KMS-11 (cell line): ENCODE measurements at regions not wholly inside any gene's neighbourhood (a gene's known extent, or its start where the extent isn't known, plus 50 kb on each side); places are given as distances from the start of the nearest gene placed in this dataset.

ENCODE experiments used
- H2AFZ ChIP-seq: fragments of 200-600 bp; sonication (generic); 2 replicates; pipeline ENCODE4 v1.6.1; 2016; ENCODE audit warnings: antibody characterized with exemption, mixed run types, low read depth
- H3K27ac ChIP-seq: fragments of 200-600 bp; sonication (generic); 2 replicates; pipeline ENCODE4 v1.6.1; 2016; ENCODE audit warnings: mild to moderate bottlenecking, mixed run types
- H3K27me3 ChIP-seq: fragments of 200-600 bp; sonication (generic); 2 replicates; pipeline ENCODE4 v1.6.1; 2017; ENCODE audit warnings: mild to moderate bottlenecking, low read depth, mixed run types, moderate library complexity; ENCODE audit not compliant: insufficient read depth
- H3K36me3 ChIP-seq: fragments of 200-600 bp; sonication (generic); 2 replicates; pipeline ENCODE4 v1.6.1; 2017; ENCODE audit warnings: mild to moderate bottlenecking, mixed run types; ENCODE audit not compliant: insufficient read depth
- H3K4me1 ChIP-seq: fragments of 200-600 bp; sonication (generic); 2 replicates; pipeline ENCODE4 v1.6.1; 2016; ENCODE audit warnings: mild to moderate bottlenecking, low read depth, mixed run types; ENCODE audit not compliant: poor library complexity, severe bottlenecking
- H3K4me2 ChIP-seq: fragments of 200-600 bp; sonication (generic); 2 replicates; pipeline ENCODE4 v1.7.0; 2016; ENCODE audit warnings: mild to moderate bottlenecking, mixed run types
- H3K4me3 ChIP-seq: fragments of 200-600 bp; sonication (generic); IDR thresholded peaks from 2 replicates; pipeline ENCODE4 v1.6.1; 2017; ENCODE audit warnings: low read depth, low read length, mixed read lengths; ENCODE audit not compliant: insufficient read depth
- H3K79me2 ChIP-seq: fragments of 200-600 bp; sonication (generic); 2 replicates; pipeline ENCODE4 v1.6.1; 2016; ENCODE audit warnings: low read depth, mixed run types; ENCODE audit not compliant: insufficient read depth
- H3K9ac ChIP-seq: fragments of 200-600 bp; sonication (generic); 2 replicates; pipeline ENCODE4 v1.6.1; 2016; ENCODE audit warnings: mild to moderate bottlenecking, mixed run types
- H4K20me1 ChIP-seq: fragments of 200-600 bp; sonication (generic); 2 replicates; pipeline ENCODE4 v1.6.1; 2016; ENCODE audit warnings: mild to moderate bottlenecking, mixed run types; ENCODE audit not compliant: insufficient read depth
- CTCF ChIP-seq: fragments of 200-600 bp; sonication (generic); conservative IDR thresholded peaks from 2 replicates; pipeline ENCODE4 v1.6.1; 2017; ENCODE audit warnings: low read depth, mild to moderate bottlenecking, antibody characterized with exemption, low read length, moderate library complexity, mixed read lengths

DNA sequence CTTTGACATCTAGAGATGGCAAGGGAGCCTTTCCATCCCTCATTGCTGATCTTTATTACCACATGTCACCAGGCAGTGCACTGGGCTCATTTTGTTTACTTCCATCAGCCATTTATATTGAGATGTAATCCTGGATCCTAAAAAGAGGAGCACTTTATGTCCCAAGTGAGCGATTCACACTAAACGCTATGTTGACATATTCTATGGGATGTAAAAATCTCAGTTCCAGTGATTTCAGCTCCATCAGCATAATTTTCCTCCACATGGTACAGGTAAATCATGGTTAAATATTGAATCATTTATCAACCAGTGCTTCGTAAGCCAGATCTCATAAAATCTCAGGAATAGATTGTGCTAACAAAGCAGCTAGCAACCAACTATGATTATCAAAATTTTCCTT is 634.8 kb upstream of the PLXNA2 start:
- H3K9ac ChIP-seq = no peak overlapping the region
- no peaks in the 10 kb centered on the region for H3K79me2 ChIP-seq
- no peak for TF ChIP-seq CTCF
- no peak overlapping the region for H2AFZ ChIP-seq
- H3K27ac ChIP-seq = no peak overlapping the region
- H4K20me1 ChIP-seq = no peaks in the 10 kb centered on the region
- no peaks in the 10 kb centered on the region for H3K4me1 ChIP-seq
- no peaks in the 10 kb centered on the region for H3K27me3 ChIP-seq
- no peak overlapping the region for H3K4me2 ChIP-seq
- H3K4me3 ChIP-seq = no peak overlapping the region
- no peaks in the 10 kb centered on the region for H3K36me3 ChIP-seq

DNA sequence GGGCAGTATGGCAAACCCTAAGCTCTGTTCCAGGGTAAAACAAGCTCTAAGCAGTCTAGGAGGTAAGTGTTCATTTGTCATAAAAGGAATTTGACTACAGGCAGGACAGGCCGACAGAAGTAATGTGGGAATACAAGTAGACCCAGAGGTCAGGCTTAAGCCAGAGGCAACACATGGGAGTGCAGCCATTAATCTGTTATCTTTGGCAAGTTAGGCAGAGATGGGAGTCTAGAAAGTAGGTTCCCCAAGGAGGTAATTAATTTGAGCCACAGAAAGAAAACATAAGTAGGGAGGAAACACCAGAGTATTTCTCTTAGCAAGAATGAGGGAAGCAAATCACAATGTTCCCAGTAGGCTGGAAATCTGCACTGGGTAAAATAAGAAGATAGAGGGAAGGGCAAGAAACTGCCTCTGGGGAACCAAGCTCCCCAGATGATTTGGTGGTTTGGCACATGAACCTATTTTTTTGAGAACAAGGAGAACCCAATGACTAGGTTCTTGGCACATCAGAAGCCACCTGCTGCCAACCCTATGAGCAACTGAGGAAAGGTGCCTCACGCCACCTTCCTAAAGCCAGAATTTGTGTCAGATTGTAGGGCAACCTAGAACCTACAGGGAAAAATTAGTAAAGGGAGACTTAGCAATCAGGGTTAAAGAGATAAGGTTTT is 636.4 kb upstream of the PLXNA2 start:
- H3K4me1 ChIP-seq = no peaks in the 10 kb centered on the region
- no peak for TF ChIP-seq CTCF
- H3K36me3 ChIP-seq = no peaks in the 10 kb centered on the region
- no peaks in the 10 kb centered on the region for H3K27me3 ChIP-seq
- no peak overlapping the region for H3K4me2 ChIP-seq
- no peak overlapping the region for H3K4me3 ChIP-seq
- no peak overlapping the region for H2AFZ ChIP-seq
- H3K9ac ChIP-seq = no peak overlapping the region
- H3K27ac ChIP-seq = no peak overlapping the region
- H4K20me1 ChIP-seq = no peaks in the 10 kb centered on the region
- no peaks in the 10 kb centered on the region for H3K79me2 ChIP-seq

DNA sequence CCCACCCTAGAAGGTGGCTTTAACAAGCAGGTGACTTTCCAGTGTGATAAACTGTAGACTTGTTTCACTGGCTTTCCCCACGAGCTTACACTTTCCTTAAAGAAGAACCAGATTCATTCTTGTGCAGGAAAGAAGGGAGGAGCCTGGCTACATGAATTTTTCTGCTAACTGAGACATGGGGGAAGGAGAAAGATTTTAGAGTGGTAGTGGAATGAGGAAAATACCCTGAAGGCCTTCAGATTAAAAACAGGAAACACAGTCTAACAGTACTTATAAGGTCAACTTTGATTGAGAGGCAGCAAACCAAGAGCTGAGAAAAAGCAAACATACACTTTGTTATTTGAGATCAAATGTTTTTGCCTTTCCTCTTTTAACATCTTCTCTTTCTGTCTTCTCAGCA is 640.9 kb upstream of the PLXNA2 start:
- Histone ChIP-seq H3K4me2 (no peak overlapping the region), H3K36me3 (no peaks in the 10 kb centered on the region), H3K9ac (no peak overlapping the region)

DNA sequence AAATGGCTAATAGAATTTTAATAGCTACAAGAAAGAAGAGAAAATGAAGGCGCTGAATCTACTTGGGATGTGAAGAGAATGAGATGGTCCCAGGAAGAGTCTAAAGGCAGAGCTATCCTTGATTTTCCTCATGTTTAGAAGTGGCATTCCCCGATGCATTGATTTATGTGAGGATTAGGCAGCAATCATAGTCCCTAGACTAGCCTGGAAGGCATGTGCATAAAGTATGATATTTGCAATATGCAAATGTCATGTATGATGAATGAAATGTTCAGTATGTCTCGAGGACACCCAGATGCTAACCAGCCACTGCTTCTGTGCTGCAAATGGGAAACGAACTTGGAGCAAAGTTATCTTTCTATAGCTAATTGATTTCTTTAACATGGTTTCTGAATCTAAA is 641.5 kb upstream of the PLXNA2 start:
- H3K4me3 ChIP-seq = no peak overlapping the region
- H2AFZ ChIP-seq = no peak overlapping the region
- no peaks in the 10 kb centered on the region for H4K20me1 ChIP-seq
- H3K36me3 ChIP-seq = no peaks in the 10 kb centered on the region
- no peaks in the 10 kb centered on the region for H3K4me1 ChIP-seq
- no peak overlapping the region for H3K4me2 ChIP-seq
- no peak overlapping the region for H3K9ac ChIP-seq
- H3K27me3 ChIP-seq = no peaks in the 10 kb centered on the region
- no peaks in the 10 kb centered on the region for H3K79me2 ChIP-seq
- H3K27ac ChIP-seq = no peak overlapping the region
- TF ChIP-seq CTCF = no peak

More for the DNA sequence above, 640.9 kb upstream of the PLXNA2 start:
- Histone ChIP-seq H2AFZ (no peak overlapping the region), H4K20me1 (no peaks in the 10 kb centered on the region), H3K27me3 (no peaks in the 10 kb centered on the region), H3K27ac (no peak overlapping the region), H3K4me3 (no peak overlapping the region), H3K4me1 (no peaks in the 10 kb centered on the region), H3K79me2 (no peaks in the 10 kb centered on the region)
- no peak for TF ChIP-seq CTCF
